Spleen (tissue), 11 donors: ENCODE measurements at regions not wholly inside any gene's neighbourhood (a gene's known extent, or its start where the extent isn't known, plus 50 kb on each side); places are given as distances from the start of the nearest gene placed in this dataset.

ENCODE experiments used
- DNase-seq: peaks from one replicate; pipeline ENCODE4 v3.0.0-alpha.2; 2020
- H3K27ac ChIP-seq, 8 donors: fragments of 200-600 bp; sonication (generic) in 7 of 8; 1 replicate in 4 of 8; 2 replicates in 4 of 8; pipeline versions ENCODE4 v1.5.0 to v1.8.0; 2016 to 2021; ENCODE audit warnings: inconsistent platforms in 4 of 8, mild to moderate bottlenecking in 4 of 8, moderate library complexity in 1 of 8
- H3K27me3 ChIP-seq, 7 donors: fragments of 200-600 bp; sonication (generic) in 6 of 7; replicated peaks in 1 of 7; 1 replicate in 4 of 7; 2 replicates in 3 of 7; pipeline versions ENCODE4 v1.5.0 to v1.8.0; 2016 to 2021; ENCODE audit warnings: inconsistent platforms in 3 of 7, mild to moderate bottlenecking in 1 of 7
- H3K36me3 ChIP-seq, 6 donors: fragments of 200-600 bp; sonication (generic) in 5 of 6; 1 replicate in 4 of 6; 2 replicates in 2 of 6; pipeline versions ENCODE4 v1.5.0 to v1.8.0; 2016 to 2021; ENCODE audit warnings: inconsistent platforms in 2 of 6
- H3K4me1 ChIP-seq, 6 donors: fragments of 200-600 bp; sonication (generic) in 5 of 6; 1 replicate in 3 of 6; 2 replicates in 3 of 6; pipeline versions ENCODE4 v1.5.0 to v1.8.0; 2016 to 2021; ENCODE audit warnings: inconsistent platforms in 3 of 6
- H3K4me3 ChIP-seq, 8 donors: fragments of 200-600 bp; sonication (generic) in 7 of 8; 1 replicate in 4 of 8; 2 replicates in 4 of 8; pipeline versions ENCODE4 v1.5.0 to v1.8.0; 2016 to 2021; ENCODE audit warnings: inconsistent platforms in 4 of 8, mild to moderate bottlenecking in 4 of 8, moderate library complexity in 2 of 8
- H3K9me3 ChIP-seq, 8 donors: fragments of 200-600 bp; sonication (generic) in 7 of 8; 1 replicate in 4 of 8; 2 replicates in 4 of 8; pipeline versions ENCODE4 v1.5.0 to v1.8.0; 2016 to 2021; ENCODE audit warnings: inconsistent platforms in 4 of 8
- CTCF ChIP-seq, 11 experiments: fragments of 200-600 bp in 7 of 11; fragments of 450-650 bp in 4 of 11; sonication (generic) in 4 of 11; IDR thresholded peaks in 8 of 11; conservative IDR thresholded peaks in 3 of 11; 1 replicate in 7 of 11; 2 replicates in 4 of 11; pipeline versions ENCODE4 v1.4.0 to v1.8.0; 2016 to 2021; ENCODE audit warnings: antibody characterized with exemption in 11 of 11, inconsistent platforms in 4 of 11, mild to moderate bottlenecking in 1 of 11
- POLR2A ChIP-seq, 3 donors: fragments of 450-650 bp; IDR thresholded peaks; one replicate each; pipeline ENCODE4 v1.5.1; 2017; ENCODE audit warnings: antibody characterized with exemption in 3 of 3, mild to moderate bottlenecking in 1 of 3
- POLR2AphosphoS5 ChIP-seq, 3 donors: sonication (generic); formaldehyde crosslinking; IDR thresholded peaks; one replicate each; pipeline ENCODE4 v1.5.1; 2017; ENCODE audit warnings: antibody characterized with exemption in 3 of 3
- WGBS, 5 donors: extraction: QIAGEN DNeasy Blood & Tissue Kit in 3 of 5; methylation state at CpG; one replicate each; pipeline versions ENCODE4 v1.1.5 to v1.1.7; 2013 to 2018; 5-methylcytosine and 5-hydroxymethylcytosine counted together
- intact Hi-C: fragments of 100-400 bp; cut with DNase I; formaldehyde crosslinking; loops from one replicate; pipeline ENCODE4 v1.15.0; 2023; ENCODE audit warnings: low total_unique reads
- donor health status: healthy with polysubstance abuse.
- donor health status: DM: no; HTN: no; CAD: no; lungs with moderate emphysema.
- donor health status: DM: no; HTN: no; CAD: no.
- donor health status: Bipolar disorder and iron deficiency.
- donor health status: healthy.
- donor health status: DM: no; HTN: no; CAD: no.
- donor health status: DM: yes; HTN: yes; CAD: no.

GRCh38 chr2:128731994-128732650, 413.5 kb upstream of the HS6ST1 start:
- Histone ChIP-seq H3K4me1 (peaks cover 33 to 47% (median 38%) of the 10 kb centered on the region in 6 donors), H3K36me3 (no peaks in the 10 kb centered on the region), H3K9me3 (peaks cover 0 to 14% (median 12%) of the 10 kb centered on the region in 8 donors), H3K4me3 (no peak overlapping the region), H3K27me3 (peaks cover 0 to 29% (median 0%) of the 10 kb centered on the region in 7 donors), H3K27ac (no peak overlapping the region)
- TF ChIP-seq POLR2A (IDR thresholded peaks at IDR 0.05) (no peak), POLR2AphosphoS5 (IDR thresholded peaks at IDR 0.05) (no peak), CTCF (IDR thresholded peaks at IDR 0.05 in 8 of 11, conservative IDR thresholded peaks at IDR 0.05 in 3 of 11) (no peak)
- intact Hi-C loops, result loop anchor here (10.0 kb wide), 1 partner anchor 407 kb away; no protein-coding TSS in a partner anchor
- WGBS, 5 donors, result 92 to 97% (median 95%) methylated on average over 11 of the region's 11 CpGs
- DNase-seq, result no peak

GRCh38 chr2:128732976-128733431, 414.3 kb upstream of the HS6ST1 start:
- 34 to 57% (median 44%) methylated on average over 4 of the region's 4 CpGs for WGBS, 5 donors
- H3K4me1 ChIP-seq, result peaks cover 34 to 55% (median 43%) of the 10 kb centered on the region in 6 donors
- no peak overlapping the region for H3K4me3 ChIP-seq
- DNase-seq, result no peak
- peak overlapping the region in 2 of 8 donors; percentile 46 to 66 for H3K27ac ChIP-seq
- peak in 1 of 3 donors; percentile 21 for TF ChIP-seq POLR2AphosphoS5 (IDR thresholded peaks at IDR 0.05)
- no peak for TF ChIP-seq POLR2A (IDR thresholded peaks at IDR 0.05)
- no peaks in the 10 kb centered on the region for H3K36me3 ChIP-seq
- intact Hi-C loops, result loop anchor here (10.0 kb wide), 1 partner anchor 408 kb away; no protein-coding TSS in a partner anchor
- peaks cover 0 to 31% (median 0%) of the 10 kb centered on the region in 7 donors for H3K27me3 ChIP-seq
- H3K9me3 ChIP-seq, result peaks cover 0 to 14% (median 12%) of the 10 kb centered on the region in 8 donors

- Histone ChIP-seq H3K36me3 (no peaks in the 10 kb centered on the region), H3K9me3 (peaks cover 0 to 14% (median 11%) of the 10 kb centered on the region in 8 donors), H3K27ac (peak overlapping the region in 2 of 8 donors; percentile 46 to 66), H3K4me3 (no peak overlapping the region), H3K4me1 (peaks cover 34 to 59% (median 46%) of the 10 kb centered on the region in 6 donors), H3K27me3 (peaks cover 0 to 31% (median 0%) of the 10 kb centered on the region in 7 donors)
- intact Hi-C loops, result loop anchor here (10.0 kb wide), 1 partner anchor 409 kb away; no protein-coding TSS in a partner anchor
- TF ChIP-seq POLR2AphosphoS5 (IDR thresholded peaks at IDR 0.05) (no peak), CTCF (IDR thresholded peaks at IDR 0.05 in 8 of 11, conservative IDR thresholded peaks at IDR 0.05 in 3 of 11) (no peak), POLR2A (IDR thresholded peaks at IDR 0.05) (no peak)
- no peak for DNase-seq
- 71 to 91% (median 79%) methylated on average over 4 to 5 of the region's 5 CpGs for WGBS, 5 donors
Observed at GRCh38 chr2:128733450-128733849, 414.8 kb upstream of the HS6ST1 start.

- WGBS, 5 donors, result 13 to 27% (median 13%) methylated on average over 30 to 37 of the region's 37 CpGs
- peaks cover 0 to 2% (median 0%) of the 10 kb centered on the region in 8 donors for H3K9me3 ChIP-seq
- H3K4me3 ChIP-seq, result peak overlapping the region in 1 of 8 donors; percentile 17
- H3K36me3 ChIP-seq, result no peaks in the 10 kb centered on the region
- peaks cover 0 to 31% (median 0%) of the 10 kb centered on the region in 7 donors for H3K27me3 ChIP-seq
- peak overlapping the region in 7 of 8 donors; percentile 46 to 70 (median 66) for H3K27ac ChIP-seq
- peaks cover 34 to 64% (median 48%) of the 10 kb centered on the region in 6 donors for H3K4me1 ChIP-seq
- TF ChIP-seq POLR2AphosphoS5 (IDR thresholded peaks at IDR 0.05), result peak; percentile 72 to 92 (median 80)
- no peak for TF ChIP-seq POLR2A (IDR thresholded peaks at IDR 0.05)
- DNase-seq, result peak; percentile 83
- intact Hi-C loops, result loop anchor here (10.0 kb wide), 1 partner anchor 410 kb away; no protein-coding TSS in a partner anchor
Observed at GRCh38 chr2:128734521-128735295, 416.0 kb upstream of the HS6ST1 start.
